ENCODE measurements at regions not wholly inside any gene's neighbourhood (a gene's known extent, or its start where the extent isn't known, plus 50 kb on each side); places are given as distances from the start of the nearest gene placed in this dataset.

DNA sequence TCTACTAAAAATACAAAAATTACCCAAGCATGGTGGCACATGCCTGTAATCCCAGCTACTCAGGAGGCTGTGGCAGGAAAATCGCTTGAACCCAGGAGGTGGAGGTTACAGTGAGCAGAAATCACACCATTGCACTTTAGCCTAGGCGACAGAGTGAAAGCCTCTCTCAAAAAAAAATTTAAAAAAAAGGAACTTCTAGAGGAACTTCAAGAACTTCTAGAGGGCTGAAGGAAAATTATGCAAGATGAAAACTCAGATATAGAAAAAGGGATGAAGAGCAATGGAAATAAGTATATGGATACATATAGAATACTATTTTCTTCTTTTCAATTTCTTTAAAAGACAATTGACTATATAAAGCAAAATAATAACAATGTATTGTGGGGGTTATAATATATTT lies 51.2 kb upstream of the PRR5 start:
- in situ Hi-C loops (cut with HindIII; ENCODE audit: low sequenced_read_pairs) = no loop called here
- no peak for DNase-seq (ENCODE audit: low read depth)
- no peak overlapping the region for H3K4me3 ChIP-seq (ENCODE audit: low read depth, low read length)
- TF ChIP-seq, protein P1, sequence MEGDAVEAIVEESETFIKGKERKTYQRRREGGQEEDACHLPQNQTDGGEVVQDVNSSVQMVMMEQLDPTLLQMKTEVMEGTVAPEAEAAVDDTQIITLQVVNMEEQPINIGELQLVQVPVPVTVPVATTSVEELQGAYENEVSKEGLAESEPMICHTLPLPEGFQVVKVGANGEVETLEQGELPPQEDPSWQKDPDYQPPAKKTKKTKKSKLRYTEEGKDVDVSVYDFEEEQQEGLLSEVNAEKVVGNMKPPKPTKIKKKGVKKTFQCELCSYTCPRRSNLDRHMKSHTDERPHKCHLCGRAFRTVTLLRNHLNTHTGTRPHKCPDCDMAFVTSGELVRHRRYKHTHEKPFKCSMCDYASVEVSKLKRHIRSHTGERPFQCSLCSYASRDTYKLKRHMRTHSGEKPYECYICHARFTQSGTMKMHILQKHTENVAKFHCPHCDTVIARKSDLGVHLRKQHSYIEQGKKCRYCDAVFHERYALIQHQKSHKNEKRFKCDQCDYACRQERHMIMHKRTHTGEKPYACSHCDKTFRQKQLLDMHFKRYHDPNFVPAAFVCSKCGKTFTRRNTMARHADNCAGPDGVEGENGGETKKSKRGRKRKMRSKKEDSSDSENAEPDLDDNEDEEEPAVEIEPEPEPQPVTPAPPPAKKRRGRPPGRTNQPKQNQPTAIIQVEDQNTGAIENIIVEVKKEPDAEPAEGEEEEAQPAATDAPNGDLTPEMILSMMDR (IDR thresholded peaks at IDR 0.05; ENCODE audit: low read depth, low read length, missing control alignments) = no peak

DNA sequence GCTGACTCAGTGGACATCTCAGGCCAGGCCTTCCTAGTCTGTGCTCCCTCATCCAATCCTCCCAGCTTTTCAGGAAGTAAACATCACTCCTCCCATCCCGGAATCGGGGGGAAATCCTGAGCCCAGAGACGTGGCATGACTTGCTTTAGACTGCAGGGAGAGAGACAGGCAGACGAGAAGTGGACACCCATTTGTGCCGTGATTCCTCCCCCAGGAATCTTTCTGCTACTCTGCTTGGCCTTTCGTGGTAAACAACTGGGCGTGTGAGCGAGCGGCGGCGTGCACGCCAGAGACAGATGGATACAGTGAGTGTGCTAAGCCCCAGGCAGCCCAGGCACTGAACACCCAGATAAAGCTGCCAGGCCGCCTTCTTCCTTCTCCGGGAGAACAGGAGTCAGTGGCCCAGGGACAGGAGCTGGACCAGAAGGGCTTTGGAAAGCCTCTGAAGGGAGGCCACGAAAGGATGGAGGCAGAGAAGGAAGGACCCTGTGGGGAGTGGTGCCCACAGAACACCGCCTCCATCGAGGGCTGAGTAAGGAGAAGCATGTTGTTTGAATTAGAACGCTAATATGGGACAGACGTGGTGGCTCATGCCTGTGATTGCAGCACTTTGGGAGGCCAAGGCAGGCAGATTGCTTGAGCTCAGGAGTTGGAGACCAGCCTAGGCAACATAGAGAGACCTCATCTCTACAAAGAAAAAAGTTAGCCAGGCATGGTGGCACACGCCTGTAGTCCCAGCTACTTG lies 53.0 kb upstream of the PRR5 start:
- in situ Hi-C loops (cut with HindIII; ENCODE audit: low sequenced_read_pairs) = no loop called here
- H3K4me3 ChIP-seq (ENCODE audit: low read depth, low read length) = no peak overlapping the region
- TF ChIP-seq, protein P1 (IDR thresholded peaks at IDR 0.05; ENCODE audit: low read depth, low read length, missing control alignments) = no peak
- DNase-seq (ENCODE audit: low read depth) = no peak

DNA sequence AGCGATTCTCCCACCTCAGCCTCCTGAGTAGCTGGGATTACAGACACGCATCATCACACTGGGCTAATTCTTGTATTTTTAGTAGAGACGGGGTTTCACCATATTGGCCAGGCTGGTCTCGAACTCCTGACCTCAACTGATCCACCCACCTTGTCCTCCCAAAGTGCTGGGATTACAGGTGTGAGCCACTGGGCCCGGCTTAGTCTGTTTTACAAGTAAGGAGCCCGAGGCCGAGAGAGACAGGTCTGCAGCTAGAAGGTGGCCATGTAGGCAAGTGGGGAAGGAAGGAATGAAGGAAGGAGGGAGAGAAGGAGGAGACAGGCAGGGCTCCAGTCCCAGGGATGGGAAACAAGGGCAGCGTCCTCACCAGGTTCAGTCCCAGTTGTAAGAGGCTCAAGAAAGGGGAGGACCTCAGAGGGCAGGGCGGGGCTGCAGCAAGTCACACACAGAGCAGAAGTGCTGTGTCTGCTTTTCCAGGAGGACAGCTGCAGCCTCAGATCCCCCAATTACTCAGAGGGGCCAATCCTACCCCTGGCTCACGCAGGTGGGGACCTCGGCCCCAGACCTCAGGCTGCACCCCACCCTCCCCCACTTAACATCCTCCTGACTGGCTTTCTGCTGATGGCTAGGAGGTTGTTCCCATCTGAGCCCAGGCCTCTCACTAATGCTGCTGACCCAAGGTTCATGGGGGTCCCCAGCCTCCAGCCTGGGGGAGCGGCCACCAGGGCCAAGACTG lies 53.8 kb upstream of the PRR5 start:
- TF ChIP-seq, protein P1 (IDR thresholded peaks at IDR 0.05; ENCODE audit: low read depth, low read length, missing control alignments) = no peak
- no peak for DNase-seq (ENCODE audit: low read depth)
- H3K4me3 ChIP-seq (ENCODE audit: low read depth, low read length) = no peak overlapping the region
- in situ Hi-C loops (cut with HindIII; ENCODE audit: low sequenced_read_pairs) = no loop called here

DNA sequence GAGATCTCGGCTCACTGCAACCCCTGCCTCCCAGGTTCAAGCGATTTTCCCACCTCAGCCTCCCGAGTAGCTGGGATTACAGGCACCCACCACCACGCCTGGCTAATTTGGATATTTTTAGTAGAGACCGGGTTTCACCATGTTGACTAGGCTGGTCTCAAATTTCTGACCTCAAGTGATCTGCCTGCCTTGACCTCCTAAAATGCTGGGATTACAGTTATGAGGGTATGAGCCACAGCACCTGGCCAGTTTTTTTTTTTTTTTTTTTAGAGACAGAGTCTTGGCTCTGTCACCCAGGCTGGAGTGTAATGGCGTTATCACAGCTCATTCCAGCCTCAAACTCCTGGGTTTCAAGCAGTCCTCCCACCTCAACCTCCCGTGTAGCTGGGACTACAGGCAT lies 54.9 kb upstream of the PRR5 start:
- no peak for DNase-seq (ENCODE audit: low read depth)
- TF ChIP-seq, protein P1 (IDR thresholded peaks at IDR 0.05; ENCODE audit: low read depth, low read length, missing control alignments) = no peak
- in situ Hi-C loops (cut with HindIII; ENCODE audit: low sequenced_read_pairs) = no loop called here
- H3K4me3 ChIP-seq (ENCODE audit: low read depth, low read length) = no peak overlapping the region

DNA sequence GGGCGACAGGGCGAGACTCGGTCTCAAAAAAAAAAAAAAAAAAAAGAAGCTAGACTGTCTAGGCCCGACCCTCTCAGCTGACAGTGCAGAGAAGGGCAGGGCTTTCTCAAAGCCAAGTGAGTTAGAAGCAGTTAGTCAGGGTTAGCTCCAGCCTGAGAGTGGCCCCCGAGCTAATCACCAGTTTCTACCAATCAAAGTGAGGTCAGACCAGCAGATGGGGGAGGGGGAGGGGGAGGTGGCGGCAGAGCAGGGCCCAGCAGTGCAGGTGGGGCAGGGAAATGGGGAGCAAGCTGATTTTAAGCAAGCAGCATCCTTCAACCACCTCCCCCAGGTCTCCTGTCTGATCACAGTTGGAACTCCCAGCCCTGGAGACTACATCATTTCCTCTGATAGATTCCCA lies 55.3 kb upstream of the PRR5 start:
- TF ChIP-seq, protein P1 (IDR thresholded peaks at IDR 0.05; ENCODE audit: low read depth, low read length, missing control alignments) = no peak
- no peak for DNase-seq (ENCODE audit: low read depth)
- in situ Hi-C loops (cut with HindIII; ENCODE audit: low sequenced_read_pairs) = no loop called here
- H3K4me3 ChIP-seq (ENCODE audit: low read depth, low read length) = no peak overlapping the region

DNA sequence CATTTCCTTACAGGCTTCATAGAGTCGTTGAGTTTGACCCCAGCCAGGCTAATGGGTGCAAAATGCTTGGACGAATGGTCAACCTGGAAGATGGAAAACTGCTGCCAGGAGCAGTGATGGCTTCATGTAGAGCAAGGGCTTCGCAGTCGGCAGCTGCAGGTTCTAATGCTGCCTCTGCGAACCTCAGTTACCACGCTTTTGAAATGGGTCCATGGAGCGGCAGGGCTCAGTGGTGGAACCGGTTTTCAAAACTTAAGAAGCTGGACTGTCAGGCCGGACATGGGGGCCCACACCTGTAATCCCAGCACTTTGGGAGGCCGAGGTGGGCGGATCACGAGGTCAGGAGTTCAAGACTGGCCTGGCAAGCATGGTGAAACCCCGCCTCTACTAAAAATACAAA lies 55.9 kb upstream of the PRR5 start:
- TF ChIP-seq, protein P1 (IDR thresholded peaks at IDR 0.05; ENCODE audit: low read depth, low read length, missing control alignments) = no peak
- in situ Hi-C loops (cut with HindIII; ENCODE audit: low sequenced_read_pairs) = no loop called here
- H3K4me3 ChIP-seq (ENCODE audit: low read depth, low read length) = no peak overlapping the region
- DNase-seq (ENCODE audit: low read depth) = no peak
